Liver (tissue), 8 donors: ENCODE measurements at regions not wholly inside any gene's neighbourhood (a gene's known extent, or its start where the extent isn't known, plus 50 kb on each side); places are given as distances from the start of the nearest gene placed in this dataset.

Source experiments
- DNase-seq: peaks from one replicate; pipeline ENCODE4 v3.0.0-alpha.2; 2017; ENCODE audit warnings: low spot score
- H3K27ac ChIP-seq, 2 donors: one replicate each; pipeline ENCODE4 v1.7.0; 2013; ENCODE audit warnings: inconsistent platforms in 2 of 2, low read length in 2 of 2, control low read depth in 1 of 2, low read depth in 1 of 2, mild to moderate bottlenecking in 1 of 2
- H3K27me3 ChIP-seq, 4 donors: one replicate each; pipeline versions ENCODE4 v1.6.1 to v1.7.0; 2013; ENCODE audit warnings: low read length in 3 of 4, inconsistent platforms in 1 of 4, mild to moderate bottlenecking in 1 of 4, moderate library complexity in 1 of 4; ENCODE audit not compliant: control insufficient read depth in 4 of 4, insufficient read depth in 4 of 4
- H3K36me3 ChIP-seq, 4 donors: one replicate each; pipeline versions ENCODE4 v1.6.1 to v1.7.0; 2013; ENCODE audit warnings: low read length in 3 of 4, mild to moderate bottlenecking in 3 of 4, low read depth in 1 of 4, moderate library complexity in 1 of 4; ENCODE audit not compliant: control insufficient read depth in 4 of 4, insufficient read depth in 3 of 4
- H3K4me1 ChIP-seq, 4 donors: one replicate each; pipeline versions ENCODE4 v1.6.1 to v1.7.0; 2013; ENCODE audit warnings: low read length in 3 of 4, mild to moderate bottlenecking in 3 of 4, moderate library complexity in 1 of 4; ENCODE audit not compliant: control insufficient read depth in 4 of 4, insufficient read depth in 4 of 4
- H3K4me3 ChIP-seq, 3 donors: one replicate each; pipeline versions ENCODE4 v1.6.1 to v1.7.0; 2013; ENCODE audit warnings: low read length in 3 of 3, control low read depth in 1 of 3, low read depth in 1 of 3, mild to moderate bottlenecking in 1 of 3
- H3K9ac ChIP-seq, 2 donors: one replicate each; pipeline ENCODE4 v1.7.0; 2013; ENCODE audit warnings: low read length in 2 of 2, mild to moderate bottlenecking in 2 of 2, moderate library complexity in 2 of 2, control low read depth in 1 of 2, low read depth in 1 of 2
- H3K9me3 ChIP-seq, 4 donors: one replicate each; pipeline versions ENCODE4 v1.6.1 to v1.7.0; 2013; ENCODE audit warnings: low read length in 3 of 4; ENCODE audit not compliant: control insufficient read depth in 4 of 4
- ATF3 ChIP-seq: IDR thresholded peaks from 2 replicates; pipeline ENCODE4 v1.6.1; 2016; ENCODE audit warnings: antibody characterized with exemption
- CTCF ChIP-seq: fragments of 150-350 bp; IDR thresholded peaks from 2 replicates; pipeline ENCODE4 v1.5.1; 2017; ENCODE audit warnings: improper control_type of control experiment, low read depth, low read length; ENCODE audit not compliant: missing input control
- EGR1 ChIP-seq, 2 donors: IDR thresholded peaks; 2 replicates each; pipeline ENCODE4 v1.6.1; 2016 to 2018; ENCODE audit warnings: antibody characterized with exemption in 2 of 2, low read depth in 2 of 2
- FOXA1 ChIP-seq: IDR thresholded peaks from 2 replicates; pipeline ENCODE4 v1.6.1; 2016; ENCODE audit warnings: antibody characterized with exemption
- FOXA2 ChIP-seq: IDR thresholded peaks from 2 replicates; pipeline ENCODE4 v1.6.1; 2016; ENCODE audit warnings: antibody characterized with exemption
- GABPA ChIP-seq, 2 donors: IDR thresholded peaks in 1 of 2; conservative IDR thresholded peaks in 1 of 2; 2 replicates each; pipeline ENCODE4 v1.6.1; 2016; ENCODE audit warnings: antibody characterized with exemption in 2 of 2, mild to moderate bottlenecking in 1 of 2, moderate library complexity in 1 of 2
- HNF4A ChIP-seq, 2 donors: conservative IDR thresholded peaks; 2 replicates each; pipeline ENCODE4 v1.6.1; 2016; ENCODE audit warnings: antibody characterized with exemption in 2 of 2, mild to moderate bottlenecking in 2 of 2
- HNF4G ChIP-seq: IDR thresholded peaks from 2 replicates; pipeline ENCODE4 v1.6.1; 2016; ENCODE audit warnings: antibody characterized with exemption
- JUND ChIP-seq, 2 donors: IDR thresholded peaks; 2 replicates each; pipeline ENCODE4 v1.6.1; 2016; ENCODE audit warnings: antibody characterized with exemption in 2 of 2
- MAX ChIP-seq: IDR thresholded peaks from 2 replicates; pipeline ENCODE4 v1.6.1; 2016; ENCODE audit warnings: antibody characterized with exemption
- NR2F2 ChIP-seq: IDR thresholded peaks from 2 replicates; pipeline ENCODE4 v1.6.1; 2016; ENCODE audit warnings: antibody characterized with exemption
- RAD21 ChIP-seq, 2 donors: IDR thresholded peaks; 2 replicates each; pipeline ENCODE4 v1.6.1; 2016; ENCODE audit warnings: antibody characterized with exemption in 2 of 2, mild to moderate bottlenecking in 2 of 2
- REST ChIP-seq: IDR thresholded peaks from 2 replicates; pipeline ENCODE4 v1.6.1; 2016; ENCODE audit warnings: antibody characterized with exemption, mild to moderate bottlenecking
- RXRA ChIP-seq, 2 donors: IDR thresholded peaks; 2 replicates each; pipeline ENCODE4 v1.6.1; 2017 to 2018; ENCODE audit warnings: antibody characterized with exemption in 2 of 2, mild to moderate bottlenecking in 1 of 2
- SP1 ChIP-seq: IDR thresholded peaks from 2 replicates; pipeline ENCODE4 v1.6.1; 2018; ENCODE audit warnings: antibody characterized with exemption, mild to moderate bottlenecking
- TAF1 ChIP-seq: conservative IDR thresholded peaks from 2 replicates; pipeline ENCODE4 v1.6.1; 2016; ENCODE audit warnings: antibody characterized with exemption, mild to moderate bottlenecking
- YY1 ChIP-seq: IDR thresholded peaks from 2 replicates; pipeline ENCODE4 v1.6.1; 2016; ENCODE audit warnings: antibody characterized with exemption, mild to moderate bottlenecking
- ZBTB33 ChIP-seq: IDR thresholded peaks from 2 replicates; pipeline ENCODE4 v1.6.1; 2016; ENCODE audit warnings: antibody characterized with exemption
- WGBS: extraction: QIAGEN DNeasy Blood & Tissue Kit; methylation state at CpG from one replicate; pipeline ENCODE4 v1.1.7; 2013; 5-methylcytosine and 5-hydroxymethylcytosine counted together
- donor health status: healthy.
- donor health status: healthy.
- donor health status: healthy.
- donor health status: healthy.
- donor health status: healthy.

- no peak for DNase-seq
- no peak overlapping the region for H3K9ac ChIP-seq
- WGBS: 88% methylated on average over 11 of the region's 11 CpGs
- no peaks in the 10 kb centered on the region for H3K27me3 ChIP-seq
- no peaks in the 10 kb centered on the region for H3K36me3 ChIP-seq
- H3K4me3 ChIP-seq: no peak overlapping the region
- H3K27ac ChIP-seq: no peak overlapping the region
- TF ChIP-seq REST (no peak), CTCF (no peak), FOXA2 (no peak), EGR1 (IDR thresholded peaks at IDR 0.05; ENCODE audit: low read depth in 2 of 2) (no peak), FOXA1 (no peak), HNF4A (conservative IDR thresholded peaks at IDR 0.05) (no peak), RXRA (IDR thresholded peaks at IDR 0.05) (no peak), GABPA (IDR thresholded peaks at IDR 0.05 in 1 of 2, conservative IDR thresholded peaks at IDR 0.05 in 1 of 2) (no peak), ZBTB33 (no peak), YY1 (no peak), NR2F2 (no peak), TAF1 (no peak), MAX (no peak), ATF3 (no peak), SP1 (no peak), HNF4G (no peak), JUND (IDR thresholded peaks at IDR 0.05) (no peak), RAD21 (IDR thresholded peaks at IDR 0.05) (no peak)
- H3K9me3 ChIP-seq: no peaks in the 10 kb centered on the region
- H3K4me1 ChIP-seq: no peaks in the 10 kb centered on the region
Measured at GRCh38 chr6:1082285-1082935, 229.5 kb upstream of the FOXQ1 start.
